Astrocyte of the cerebellum (primary cell): ENCODE measurements at regions not wholly inside any gene's neighbourhood (a gene's known extent, or its start where the extent isn't known, plus 50 kb on each side); places are given as distances from the start of the nearest gene placed in this dataset.

Experiments
- DNase-seq: peaks from one replicate; pipeline ENCODE4 v3.0.0-alpha.2; 2011; ENCODE audit warnings: low read depth
- H3K4me3 ChIP-seq: 2 replicates; pipeline ENCODE4 v1.5.1; 2011; ENCODE audit warnings: mild to moderate bottlenecking, low read depth, low read length, moderate library complexity
- CTCF ChIP-seq: IDR thresholded peaks from 2 replicates; pipeline ENCODE4 v1.5.1; 2012; ENCODE audit warnings: low read length, low read depth, moderate library complexity, mild to moderate bottlenecking; ENCODE audit errors: missing control alignments
- in situ Hi-C: cut with HindIII; loops from 2 replicates; pipeline ENCODE4 v1.10.0; 2017; ENCODE audit warnings: low sequenced_read_pairs

- no peak for DNase-seq
- in situ Hi-C loops, result no loop called here
- no peak overlapping the region for H3K4me3 ChIP-seq
- TF ChIP-seq CTCF, result no peak
Observed at GRCh38 chr13:111458001-111458531, 137.6 kb downstream of the TEX29 start.

- in situ Hi-C loops, result no loop called here
- TF ChIP-seq CTCF, result no peak
- H3K4me3 ChIP-seq, result no peak overlapping the region
- DNase-seq, result no peak
Observed at GRCh38 chr13:111458739-111459138, 138.3 kb downstream of the TEX29 start.

GRCh38 chr13:111459803-111460547 is 139.5 kb downstream of the TEX29 start:
- no peak overlapping the region for H3K4me3 ChIP-seq
- in situ Hi-C loops, result no loop called here
- TF ChIP-seq CTCF, result no peak
- DNase-seq, result no peak

GRCh38 chr13:111460548-111461444 is 140.4 kb downstream of the TEX29 start:
- peak; percentile 45 for TF ChIP-seq CTCF
- no peak overlapping the region for H3K4me3 ChIP-seq
- DNase-seq, result peak; percentile 8
- in situ Hi-C loops, result no loop called here

- no peak for DNase-seq
- TF ChIP-seq CTCF, result no peak
- in situ Hi-C loops, result no loop called here
- H3K4me3 ChIP-seq, result no peak overlapping the region
Observed at GRCh38 chr13:111461445-111462149, 141.2 kb downstream of the TEX29 start.

- in situ Hi-C loops, result no loop called here
- no peak for DNase-seq
- no peak for TF ChIP-seq CTCF
- H3K4me3 ChIP-seq, result no peak overlapping the region
Observed at GRCh38 chr13:111462221-111462764, 141.9 kb downstream of the TEX29 start.
